H9 (cell line): ENCODE measurements at regions not wholly inside any gene's neighbourhood (a gene's known extent, or its start where the extent isn't known, plus 50 kb on each side); places are given as distances from the start of the nearest gene placed in this dataset.

Experiments used
- DNase-seq: peaks from one replicate; pipeline ENCODE4 v3.0.0-alpha.2; 2017
- H2AFZ ChIP-seq: one replicate; pipeline ENCODE4 v1.6.1; 2013; ENCODE audit warnings: mild to moderate bottlenecking, low read length, control low read depth, moderate library complexity
- H2AK5ac ChIP-seq: 2 replicates; pipeline ENCODE4 v1.6.1; 2013; ENCODE audit warnings: low read length, control low read depth, mixed read lengths; ENCODE audit not compliant: insufficient read length
- H2BK120ac ChIP-seq: one replicate; pipeline ENCODE4 v1.6.1; 2013; ENCODE audit warnings: low read depth, mild to moderate bottlenecking, low read length, control low read depth, inconsistent platforms; ENCODE audit not compliant: poor library complexity, severe bottlenecking
- H2BK12ac ChIP-seq: 2 replicates; pipeline ENCODE4 v1.6.1; 2013; ENCODE audit warnings: low read length, control low read depth, mixed read lengths, low read depth; ENCODE audit not compliant: insufficient read length
- H2BK15ac ChIP-seq: 2 replicates; pipeline ENCODE4 v1.6.1; 2013; ENCODE audit warnings: low read depth, low read length, control low read depth
- H2BK20ac ChIP-seq: one replicate; pipeline ENCODE4 v1.6.1; 2013; ENCODE audit warnings: low read depth, mild to moderate bottlenecking, low read length, control low read depth, inconsistent platforms; ENCODE audit not compliant: poor library complexity, severe bottlenecking
- H2BK5ac ChIP-seq: 2 replicates; pipeline ENCODE4 v1.6.1; 2013; ENCODE audit warnings: low read length, control low read depth, mixed read lengths; ENCODE audit not compliant: insufficient read length
- H3K14ac ChIP-seq: 2 replicates; pipeline ENCODE4 v1.6.1; 2013; ENCODE audit warnings: low read length, control low read depth; ENCODE audit not compliant: insufficient read depth
- H3K18ac ChIP-seq: 2 replicates; pipeline ENCODE4 v1.6.1; 2013; ENCODE audit warnings: low read depth, mild to moderate bottlenecking, mixed read lengths, low read length, control low read depth; ENCODE audit not compliant: insufficient read length
- H3K23ac ChIP-seq: 2 replicates; pipeline ENCODE4 v1.6.1; 2013; ENCODE audit warnings: low read length, control low read depth, mixed read lengths, low read depth; ENCODE audit not compliant: insufficient read length
- H3K23me2 ChIP-seq: 2 replicates; pipeline ENCODE4 v1.6.1; 2013; ENCODE audit warnings: low read depth, mild to moderate bottlenecking, mixed read lengths, low read length, control low read depth; ENCODE audit not compliant: insufficient read length, poor library complexity, severe bottlenecking
- H3K27ac ChIP-seq: 2 replicates; pipeline ENCODE4 v1.5.1; 2013; ENCODE audit warnings: low read length, control low read depth, mixed read lengths, low read depth; ENCODE audit not compliant: insufficient read length
- H3K27me3 ChIP-seq: 2 replicates; pipeline ENCODE4 v1.6.1; 2013; ENCODE audit warnings: low read length, control low read depth, inconsistent platforms; ENCODE audit not compliant: insufficient read depth
- H3K4ac ChIP-seq: 2 replicates; pipeline ENCODE4 v1.6.1; 2013; ENCODE audit warnings: low read depth, mild to moderate bottlenecking, control low read depth, inconsistent platforms, low read length, moderate library complexity
- H3K4me1 ChIP-seq: 2 replicates; pipeline ENCODE4 v1.6.1; 2013; ENCODE audit warnings: low read length, control low read depth, inconsistent platforms; ENCODE audit not compliant: insufficient read depth
- H3K4me2 ChIP-seq: 2 replicates; pipeline ENCODE4 v1.6.1; 2013; ENCODE audit warnings: low read length, control low read depth, mixed read lengths; ENCODE audit not compliant: insufficient read length, insufficient read depth
- H3K56ac ChIP-seq: 2 replicates; pipeline ENCODE4 v1.6.1; 2013; ENCODE audit warnings: low read depth, mild to moderate bottlenecking, mixed read lengths, low read length, control low read depth; ENCODE audit not compliant: insufficient read length
- H3K79me1 ChIP-seq: 2 replicates; pipeline ENCODE4 v1.6.1; 2013; ENCODE audit warnings: low read depth, mild to moderate bottlenecking, moderate library complexity, low read length, control low read depth, inconsistent platforms; ENCODE audit not compliant: insufficient read depth, poor library complexity, severe bottlenecking
- H3K79me2 ChIP-seq: 2 replicates; pipeline ENCODE4 v1.6.1; 2013; ENCODE audit warnings: low read length, control low read depth, inconsistent platforms; ENCODE audit not compliant: insufficient read depth
- H3K9ac ChIP-seq: 2 replicates; pipeline ENCODE4 v1.6.1; 2013; ENCODE audit warnings: low read length, control low read depth, mixed read lengths; ENCODE audit not compliant: insufficient read length; ENCODE audit errors: extremely low read depth
- H3K9me3 ChIP-seq: one replicate; pipeline ENCODE4 v1.6.1; 2013; ENCODE audit warnings: low read depth, low read length, inconsistent platforms; ENCODE audit not compliant: control insufficient read depth
- H3T11ph ChIP-seq: one replicate; pipeline ENCODE4 v1.6.1; 2013; ENCODE audit warnings: mild to moderate bottlenecking, low read length, control low read depth, inconsistent platforms
- H4K20me1 ChIP-seq: one replicate; pipeline ENCODE4 v1.6.1; 2013; ENCODE audit not compliant: control insufficient read depth, insufficient read length, insufficient read depth
- H4K5ac ChIP-seq: 2 replicates; pipeline ENCODE4 v1.6.1; 2013; ENCODE audit warnings: low read depth, mild to moderate bottlenecking, mixed read lengths, low read length, control low read depth; ENCODE audit not compliant: insufficient read length
- H4K8ac ChIP-seq: replicated peaks from 2 replicates; pipeline ENCODE4 v1.6.1; 2013; ENCODE audit warnings: low read length, control low read depth, mixed read lengths, low read depth; ENCODE audit not compliant: insufficient read length
- H4K91ac ChIP-seq: 2 replicates; pipeline ENCODE4 v1.6.1; 2013; ENCODE audit warnings: low read depth, mild to moderate bottlenecking, moderate library complexity, mixed read lengths, low read length, control low read depth; ENCODE audit not compliant: insufficient read length
- H3K27ac Mint-ChIP-seq, 3 experiments: 2 replicates in 2 of 3; 3 replicates in 1 of 3; pipeline ENCODE4 v1.8.0; 2020 to 2021; ENCODE audit warnings: mixed read lengths in 3 of 3, mild to moderate bottlenecking in 1 of 3, moderate library complexity in 1 of 3
- H3K27me3 Mint-ChIP-seq: 2 replicates; pipeline ENCODE4 v1.8.0; 2021; ENCODE audit warnings: low read depth, mild to moderate bottlenecking, moderate library complexity, mixed read lengths
- H3K36me3 Mint-ChIP-seq, 3 experiments: 2 replicates in 2 of 3; 3 replicates in 1 of 3; pipeline ENCODE4 v1.8.0; 2020 to 2021; ENCODE audit warnings: low read depth in 3 of 3, mixed read lengths in 3 of 3; ENCODE audit not compliant: insufficient read depth in 1 of 3
- H3K4me1 Mint-ChIP-seq, 2 experiments: 2 replicates each; pipeline ENCODE4 v1.8.0; 2020; ENCODE audit warnings: mixed read lengths in 2 of 2
- H3K4me3 Mint-ChIP-seq, 2 experiments: 2 replicates in 1 of 2; 3 replicates in 1 of 2; pipeline ENCODE4 v1.8.0; 2020 to 2021; ENCODE audit warnings: mild to moderate bottlenecking in 2 of 2, mixed read lengths in 2 of 2, moderate library complexity in 1 of 2
- H3K9me3 Mint-ChIP-seq, 2 experiments: 2 replicates in 1 of 2; 3 replicates in 1 of 2; pipeline ENCODE4 v1.8.0; 2020; ENCODE audit warnings: mild to moderate bottlenecking in 2 of 2, mixed read lengths in 2 of 2, moderate library complexity in 1 of 2
- WGBS: extraction: QIAGEN DNeasy Blood & Tissue Kit; methylation state at CpG from one replicate; pipeline ENCODE4 v1.1.7; 2013; ENCODE audit warnings: missing lambda C conversion rate, low lambda C conversion rate, mixed read lengths; ENCODE audit not compliant: insufficient read length; ENCODE audit errors: extremely low coverage; 5-methylcytosine and 5-hydroxymethylcytosine counted together
- TF ChIP-seq, protein P1 (sequence below): fragments of 200-600 bp; sonication (generic); conservative IDR thresholded peaks from 3 replicates; pipeline ENCODE4 v1.8.0; 2021; ENCODE audit warnings: antibody characterized with exemption, mild to moderate bottlenecking

DNA sequence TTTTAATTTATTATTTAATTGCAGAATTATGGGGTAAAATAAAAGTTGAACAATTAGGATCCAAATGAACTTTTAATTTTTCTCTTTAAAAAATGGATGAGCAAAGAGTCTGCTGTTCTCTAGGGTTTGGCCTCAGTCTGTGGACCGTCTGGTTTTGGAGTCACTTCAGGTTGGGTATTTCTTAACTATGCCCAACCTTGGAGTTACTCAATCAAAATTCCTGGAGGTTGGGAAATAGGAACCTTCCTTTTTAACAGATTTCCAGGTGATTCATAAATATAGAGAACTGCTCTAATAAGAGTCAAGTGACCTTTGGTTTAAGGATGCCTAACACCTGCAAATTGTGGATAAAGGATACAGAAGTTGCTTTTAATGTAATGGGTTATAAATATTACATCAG is 241.5 kb upstream of the GCFC2 start:
- DNase-seq, result no peak
- Histone ChIP-seq H2BK15ac (no peak overlapping the region), H3T11ph (no peak overlapping the region), H4K91ac (no peak overlapping the region), H3K4me1 (no peaks in the 10 kb centered on the region), H3K79me1 (no peaks in the 10 kb centered on the region), H3K4ac (no peak overlapping the region), H2AFZ (no peak overlapping the region), H4K20me1 (no peaks in the 10 kb centered on the region), H3K23ac (no peak overlapping the region), H3K56ac (no peak overlapping the region), H3K27me3 (no peaks in the 10 kb centered on the region), H3K14ac (no peak overlapping the region), H3K27ac (no peak overlapping the region), H3K23me2 (no peaks in the 10 kb centered on the region), H2BK12ac (no peak overlapping the region), H4K5ac (no peak overlapping the region), H2BK120ac (no peak overlapping the region), H2BK20ac (no peak overlapping the region), H3K18ac (no peak overlapping the region), H2BK5ac (no peak overlapping the region), H3K9ac (no peak overlapping the region), H3K79me2 (no peaks in the 10 kb centered on the region), H2AK5ac (no peak overlapping the region), H3K4me2 (no peak overlapping the region), H3K9me3 (no peaks in the 10 kb centered on the region), H4K8ac (no peak overlapping the region)
- TF ChIP-seq, protein P1, sequence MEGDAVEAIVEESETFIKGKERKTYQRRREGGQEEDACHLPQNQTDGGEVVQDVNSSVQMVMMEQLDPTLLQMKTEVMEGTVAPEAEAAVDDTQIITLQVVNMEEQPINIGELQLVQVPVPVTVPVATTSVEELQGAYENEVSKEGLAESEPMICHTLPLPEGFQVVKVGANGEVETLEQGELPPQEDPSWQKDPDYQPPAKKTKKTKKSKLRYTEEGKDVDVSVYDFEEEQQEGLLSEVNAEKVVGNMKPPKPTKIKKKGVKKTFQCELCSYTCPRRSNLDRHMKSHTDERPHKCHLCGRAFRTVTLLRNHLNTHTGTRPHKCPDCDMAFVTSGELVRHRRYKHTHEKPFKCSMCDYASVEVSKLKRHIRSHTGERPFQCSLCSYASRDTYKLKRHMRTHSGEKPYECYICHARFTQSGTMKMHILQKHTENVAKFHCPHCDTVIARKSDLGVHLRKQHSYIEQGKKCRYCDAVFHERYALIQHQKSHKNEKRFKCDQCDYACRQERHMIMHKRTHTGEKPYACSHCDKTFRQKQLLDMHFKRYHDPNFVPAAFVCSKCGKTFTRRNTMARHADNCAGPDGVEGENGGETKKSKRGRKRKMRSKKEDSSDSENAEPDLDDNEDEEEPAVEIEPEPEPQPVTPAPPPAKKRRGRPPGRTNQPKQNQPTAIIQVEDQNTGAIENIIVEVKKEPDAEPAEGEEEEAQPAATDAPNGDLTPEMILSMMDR, result no peak
- Mint-ChIP-seq H3K27ac (no peak overlapping the region), H3K4me3 (no peak overlapping the region), H3K9me3 (no peaks in the 10 kb centered on the region), H3K4me1 (no peaks in the 10 kb centered on the region), H3K27me3 (no peaks in the 10 kb centered on the region), H3K36me3 (no peaks in the 10 kb centered on the region)
- WGBS, result no CpG with 5 or more reads among the region's 1 CpG
